Panc1 (cell line): ENCODE measurements at regions not wholly inside any gene's neighbourhood (a gene's known extent, or its start where the extent isn't known, plus 50 kb on each side); places are given as distances from the start of the nearest gene placed in this dataset.

ENCODE experiments used
- ATAC-seq: fragments of 200-7000 bp; cut with Tn5 transposase; 2 replicates; pipeline ENCODE4 v1.9.1; 2020; ENCODE audit warnings: mild to moderate bottlenecking, moderate library complexity
- BruUV-seq: library from RNA; stranded (reverse); fragments of 400-500 nt; replicated peaks from 2 replicates; lab custom pipeline; 2021; lab: Mats Ljungman, UMichigan
- CTCF ChIA-PET: fragments of 300-600 bp; sonication (Branson Sonifier 250); formaldehyde crosslinking; loops from one replicate; lab custom pipeline; 2022; ENCODE audit warnings: antibody characterized with exemption; lab: Charles Lee
- POLR2A ChIA-PET: fragments of 300-600 bp; sonication (Branson Sonifier 250); formaldehyde crosslinking; loops from one replicate; lab custom pipeline; 2022; ENCODE audit warnings: antibody characterized with exemption; lab: Charles Lee
- DNase-seq: peaks from one replicate; pipeline ENCODE4 v3.0.0-alpha.2; 2010; ENCODE audit warnings: low read depth, low spot score
- H3K27ac ChIP-seq: 2 replicates; pipeline ENCODE4 v1.5.1; 2011; ENCODE audit warnings: mild to moderate bottlenecking, low read length, inconsistent platforms
- H3K27me3 ChIP-seq: fragments of 200-500 bp; sonication (Bioruptor generic); 2 replicates; pipeline ENCODE4 v1.6.0; 2014; ENCODE audit warnings: low read length, inconsistent platforms; ENCODE audit not compliant: control insufficient read depth, insufficient read depth
- H3K36me3 ChIP-seq: fragments of 200-500 bp; sonication (Bioruptor generic); 2 replicates; pipeline ENCODE4 v1.5.1; 2014; ENCODE audit warnings: inconsistent platforms, mild to moderate bottlenecking, low read length, moderate library complexity; ENCODE audit not compliant: control insufficient read depth, insufficient read depth
- H3K4me1 ChIP-seq: 2 replicates; pipeline ENCODE4 v1.5.1; 2011; ENCODE audit warnings: inconsistent platforms, mild to moderate bottlenecking, low read length, moderate library complexity; ENCODE audit not compliant: control insufficient read depth, insufficient read depth
- H3K4me3 ChIP-seq, 2 experiments: 2 replicates each; pipeline ENCODE4 v1.5.1; 2011 to 2012; ENCODE audit warnings: low read depth in 2 of 2, low read length in 2 of 2, mild to moderate bottlenecking in 2 of 2, inconsistent platforms in 1 of 2, moderate library complexity in 1 of 2
- H3K9me3 ChIP-seq: fragments of 200-500 bp; sonication (Bioruptor generic); 2 replicates; pipeline ENCODE4 v1.5.1; 2014; ENCODE audit warnings: low read depth, mild to moderate bottlenecking, inconsistent platforms, low read length, moderate library complexity; ENCODE audit not compliant: control insufficient read depth, insufficient read depth
- POLR2AphosphoS5 ChIP-seq: IDR thresholded peaks from 2 replicates; pipeline ENCODE4 v1.6.1; 2012; ENCODE audit warnings: mild to moderate bottlenecking, low read depth, low read length, moderate library complexity
- SIN3A ChIP-seq: IDR thresholded peaks from 2 replicates; pipeline ENCODE4 v1.6.1; 2012; ENCODE audit warnings: low read depth, mild to moderate bottlenecking, low read length, moderate library complexity, borderline replicate concordance; ENCODE audit not compliant: insufficient read depth
- TCF7L2 ChIP-seq: IDR thresholded peaks from 2 replicates; pipeline ENCODE4 v1.6.1; 2011; ENCODE audit warnings: mild to moderate bottlenecking, low read depth, low read length, inconsistent platforms
- in situ Hi-C: cut with HindIII; loops from 2 replicates; pipeline ENCODE4 v1.10.0; 2016; ENCODE audit warnings: low sequenced_read_pairs, low pct_unique_long_range_greater_than_20kb
- intact Hi-C: fragments of 100-400 bp; cut with micrococcal nuclease; formaldehyde crosslinking; loops from one replicate; pipeline ENCODE4 v1.10.0; 2022; ENCODE audit not compliant: unreplicated experiment
- TF ChIP-seq, protein P1 (sequence below): fragments of 450-650 bp; IDR thresholded peaks from 2 replicates; pipeline ENCODE4 v1.5.1; 2017; ENCODE audit warnings: mild to moderate bottlenecking
- TF ChIP-seq, protein P2 (sequence below), 2 experiments: IDR thresholded peaks; 2 replicates each; pipeline ENCODE4 v1.6.1; 2011 to 2012; ENCODE audit warnings: low read depth in 2 of 2, control low read depth in 1 of 2, low read length in 1 of 2, mild to moderate bottlenecking in 1 of 2, moderate library complexity in 1 of 2; ENCODE audit not compliant: insufficient read depth in 1 of 2

DNA sequence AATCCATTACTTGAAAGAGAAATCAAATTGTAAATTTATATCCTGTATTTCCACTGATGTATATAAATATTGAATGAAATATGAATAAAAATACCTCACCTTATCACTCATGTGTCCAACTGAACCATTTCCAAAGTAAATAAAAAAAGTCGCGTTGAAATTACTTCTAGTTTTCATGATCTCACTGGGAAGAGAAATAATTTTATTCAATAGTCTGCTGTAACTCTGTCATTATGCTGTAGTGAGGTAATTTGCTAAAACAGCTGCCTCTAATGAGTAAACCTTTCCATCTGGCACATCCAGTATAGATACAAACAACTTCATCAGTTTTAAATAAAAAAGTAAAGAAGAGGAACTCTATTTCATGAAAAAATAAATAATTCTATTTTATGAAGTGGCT, 611.5 kb downstream of the ZNF608 start:
- no peaks in the 10 kb centered on the region for H3K4me1 ChIP-seq
- ChIA-PET POLR2A (no interaction called here), CTCF (no interaction called here)
- BruUV-seq: no TSS peak
- in situ Hi-C loops: no loop called here
- TF ChIP-seq SIN3A (no peak), POLR2AphosphoS5 (no peak), TCF7L2 (no peak)
- TF ChIP-seq, protein P1, sequence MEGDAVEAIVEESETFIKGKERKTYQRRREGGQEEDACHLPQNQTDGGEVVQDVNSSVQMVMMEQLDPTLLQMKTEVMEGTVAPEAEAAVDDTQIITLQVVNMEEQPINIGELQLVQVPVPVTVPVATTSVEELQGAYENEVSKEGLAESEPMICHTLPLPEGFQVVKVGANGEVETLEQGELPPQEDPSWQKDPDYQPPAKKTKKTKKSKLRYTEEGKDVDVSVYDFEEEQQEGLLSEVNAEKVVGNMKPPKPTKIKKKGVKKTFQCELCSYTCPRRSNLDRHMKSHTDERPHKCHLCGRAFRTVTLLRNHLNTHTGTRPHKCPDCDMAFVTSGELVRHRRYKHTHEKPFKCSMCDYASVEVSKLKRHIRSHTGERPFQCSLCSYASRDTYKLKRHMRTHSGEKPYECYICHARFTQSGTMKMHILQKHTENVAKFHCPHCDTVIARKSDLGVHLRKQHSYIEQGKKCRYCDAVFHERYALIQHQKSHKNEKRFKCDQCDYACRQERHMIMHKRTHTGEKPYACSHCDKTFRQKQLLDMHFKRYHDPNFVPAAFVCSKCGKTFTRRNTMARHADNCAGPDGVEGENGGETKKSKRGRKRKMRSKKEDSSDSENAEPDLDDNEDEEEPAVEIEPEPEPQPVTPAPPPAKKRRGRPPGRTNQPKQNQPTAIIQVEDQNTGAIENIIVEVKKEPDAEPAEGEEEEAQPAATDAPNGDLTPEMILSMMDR: no peak
- TF ChIP-seq, protein P2, sequence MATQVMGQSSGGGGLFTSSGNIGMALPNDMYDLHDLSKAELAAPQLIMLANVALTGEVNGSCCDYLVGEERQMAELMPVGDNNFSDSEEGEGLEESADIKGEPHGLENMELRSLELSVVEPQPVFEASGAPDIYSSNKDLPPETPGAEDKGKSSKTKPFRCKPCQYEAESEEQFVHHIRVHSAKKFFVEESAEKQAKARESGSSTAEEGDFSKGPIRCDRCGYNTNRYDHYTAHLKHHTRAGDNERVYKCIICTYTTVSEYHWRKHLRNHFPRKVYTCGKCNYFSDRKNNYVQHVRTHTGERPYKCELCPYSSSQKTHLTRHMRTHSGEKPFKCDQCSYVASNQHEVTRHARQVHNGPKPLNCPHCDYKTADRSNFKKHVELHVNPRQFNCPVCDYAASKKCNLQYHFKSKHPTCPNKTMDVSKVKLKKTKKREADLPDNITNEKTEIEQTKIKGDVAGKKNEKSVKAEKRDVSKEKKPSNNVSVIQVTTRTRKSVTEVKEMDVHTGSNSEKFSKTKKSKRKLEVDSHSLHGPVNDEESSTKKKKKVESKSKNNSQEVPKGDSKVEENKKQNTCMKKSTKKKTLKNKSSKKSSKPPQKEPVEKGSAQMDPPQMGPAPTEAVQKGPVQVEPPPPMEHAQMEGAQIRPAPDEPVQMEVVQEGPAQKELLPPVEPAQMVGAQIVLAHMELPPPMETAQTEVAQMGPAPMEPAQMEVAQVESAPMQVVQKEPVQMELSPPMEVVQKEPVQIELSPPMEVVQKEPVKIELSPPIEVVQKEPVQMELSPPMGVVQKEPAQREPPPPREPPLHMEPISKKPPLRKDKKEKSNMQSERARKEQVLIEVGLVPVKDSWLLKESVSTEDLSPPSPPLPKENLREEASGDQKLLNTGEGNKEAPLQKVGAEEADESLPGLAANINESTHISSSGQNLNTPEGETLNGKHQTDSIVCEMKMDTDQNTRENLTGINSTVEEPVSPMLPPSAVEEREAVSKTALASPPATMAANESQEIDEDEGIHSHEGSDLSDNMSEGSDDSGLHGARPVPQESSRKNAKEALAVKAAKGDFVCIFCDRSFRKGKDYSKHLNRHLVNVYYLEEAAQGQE (IDR thresholded peaks at IDR 0.05; ENCODE audit: insufficient read depth in 1 of 2, low read depth in 2 of 2, low read length in 1 of 2): no peak
- H3K27ac ChIP-seq: no peak overlapping the region
- ATAC-seq (no peak), DNase-seq (no peak)
- intact Hi-C loops: no loop called here
- H3K9me3 ChIP-seq: no peaks in the 10 kb centered on the region; the same call in 1 of the 2 replicates
- H3K36me3 ChIP-seq: no peaks in the 10 kb centered on the region
- H3K4me3 ChIP-seq: no peak overlapping the region
- no peaks in the 10 kb centered on the region for H3K27me3 ChIP-seq

DNA sequence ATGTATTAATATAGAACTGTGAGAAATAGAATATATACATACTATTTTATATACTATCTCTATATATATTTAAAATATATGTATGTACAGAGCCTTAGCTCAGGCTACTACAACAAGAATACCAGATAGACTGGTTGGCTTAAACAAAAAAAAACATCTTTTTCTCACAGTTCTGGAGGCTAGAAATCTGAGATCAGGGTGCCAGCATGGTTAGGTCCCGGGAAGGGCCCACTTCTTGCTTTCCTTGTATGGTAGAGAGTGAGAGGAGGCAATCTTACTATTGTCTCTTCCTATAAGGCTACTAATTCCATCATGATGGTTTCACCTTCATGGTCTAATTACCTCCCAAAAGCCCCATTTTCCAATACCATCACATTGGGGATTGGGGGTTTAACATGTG, 613.0 kb downstream of the ZNF608 start:
- in situ Hi-C loops: no loop called here
- TF ChIP-seq POLR2AphosphoS5: no peak
- TF ChIP-seq SIN3A: no peak
- TF ChIP-seq TCF7L2: no peak
- TF ChIP-seq, protein P1: no peak
- TF ChIP-seq, protein P2 (IDR thresholded peaks at IDR 0.05; ENCODE audit: insufficient read depth in 1 of 2, low read depth in 2 of 2, low read length in 1 of 2): no peak
- intact Hi-C loops: no loop called here
- H3K27ac ChIP-seq: no peak overlapping the region
- no peaks in the 10 kb centered on the region for H3K36me3 ChIP-seq
- H3K4me3 ChIP-seq: no peak overlapping the region
- ChIA-PET POLR2A (no interaction called here), CTCF (no interaction called here)
- no peaks in the 10 kb centered on the region for H3K9me3 ChIP-seq
- DNase-seq (no peak), ATAC-seq (no peak)
- no peaks in the 10 kb centered on the region for H3K4me1 ChIP-seq
- BruUV-seq: no TSS peak
- H3K27me3 ChIP-seq: no peaks in the 10 kb centered on the region
